Activated CD4-positive, alpha-beta T cell treated with anti-CD3 and anti-CD28 coated beads, Interleukin-2, amount 50 U/mL, for 1 hour (primary cell): ENCODE measurements at regions not wholly inside any gene's neighbourhood (a gene's known extent, or its start where the extent isn't known, plus 50 kb on each side); places are given as distances from the start of the nearest gene placed in this dataset.
"Not testable (repeated sequence)": the region's sequence is repeated elsewhere in the genome, so short reads cannot be mapped to it uniquely, and the experiment has no call there.

Experiments
- DNase-seq: peaks from one replicate; pipeline ENCODE4 v3.0.0-alpha.2; 2020

- no peak for DNase-seq
These were observed 369.5 kb downstream of the GBA3 start for GRCh38 chr4:23062188-23062587.

DNA sequence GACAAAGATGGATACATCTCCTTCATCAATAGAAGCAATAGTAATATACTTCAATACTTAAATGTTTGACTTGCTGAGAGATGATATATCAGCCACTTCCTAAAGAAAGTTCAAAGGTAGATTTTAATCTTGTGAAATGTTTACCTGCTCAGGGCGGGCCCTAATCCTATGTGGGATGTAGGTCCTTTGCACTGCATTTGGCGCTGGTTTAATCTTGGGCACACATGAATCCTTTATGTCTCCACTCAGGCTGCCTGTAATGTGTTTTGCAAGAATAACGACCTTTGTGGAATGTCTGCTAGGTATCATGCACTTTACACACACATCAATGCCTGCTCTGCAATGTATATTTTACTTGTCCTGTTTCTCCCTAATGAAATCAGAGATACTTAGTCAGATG lies 368.7 kb downstream of the GBA3 start:
- DNase-seq, result no peak

- DNase-seq, result no peak
These were observed 368.0 kb downstream of the GBA3 start for GRCh38 chr4:23060776-23061175.

- no peak for DNase-seq
These were observed 365.5 kb downstream of the GBA3 start for GRCh38 chr4:23058165-23058776.

- no peak for DNase-seq
These were observed 348.8 kb downstream of the GBA3 start for GRCh38 chr4:23041501-23041900.

- no peak for DNase-seq
These were observed 347.8 kb downstream of the GBA3 start for GRCh38 chr4:23040539-23040938.

DNA sequence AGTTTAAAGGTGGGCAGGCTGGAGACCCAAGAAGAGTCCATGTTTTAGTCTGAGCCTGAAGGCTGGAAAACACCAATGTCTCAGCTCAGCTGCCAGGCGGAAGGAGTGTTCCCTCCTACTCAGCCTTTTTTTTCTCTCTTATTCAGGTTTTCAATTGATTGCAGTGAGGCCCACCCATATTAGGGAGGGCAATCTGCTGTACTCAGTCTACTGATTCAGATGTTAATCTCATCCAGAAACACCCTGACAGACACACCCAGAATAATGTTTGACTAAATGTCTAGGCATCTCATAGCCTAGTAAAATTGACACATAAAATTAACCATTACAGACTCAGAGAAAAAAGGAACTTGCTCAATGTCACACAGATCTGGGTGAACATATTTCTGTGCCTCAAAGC lies 347.1 kb downstream of the GBA3 start:
- no peak for DNase-seq

- no peak for DNase-seq
These were observed 346.1 kb downstream of the GBA3 start for GRCh38 chr4:23038626-23039491.

GRCh38 chr4:23036921-23037495 lies 344.3 kb downstream of the GBA3 start:
- DNase-seq, result no peak

DNA sequence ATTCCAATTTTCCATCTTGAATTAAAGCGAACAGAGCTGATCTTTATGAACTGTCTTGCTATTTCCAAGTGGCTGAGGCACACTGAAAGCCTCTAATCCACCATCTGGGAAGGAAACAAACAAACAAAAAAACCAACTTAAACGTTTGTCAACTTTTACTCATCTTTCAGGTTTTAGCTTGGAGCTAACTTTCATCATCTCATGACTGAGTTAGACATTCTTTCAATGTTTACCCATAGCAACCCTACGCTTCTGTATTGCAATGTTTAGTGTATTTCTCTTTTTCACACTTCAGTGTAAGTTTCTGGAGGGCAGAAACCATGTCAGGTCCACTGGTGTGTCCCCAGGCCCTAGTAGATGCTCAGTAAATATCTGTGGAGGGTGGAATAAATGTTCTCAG lies 343.8 kb downstream of the GBA3 start:
- no peak for DNase-seq

DNA sequence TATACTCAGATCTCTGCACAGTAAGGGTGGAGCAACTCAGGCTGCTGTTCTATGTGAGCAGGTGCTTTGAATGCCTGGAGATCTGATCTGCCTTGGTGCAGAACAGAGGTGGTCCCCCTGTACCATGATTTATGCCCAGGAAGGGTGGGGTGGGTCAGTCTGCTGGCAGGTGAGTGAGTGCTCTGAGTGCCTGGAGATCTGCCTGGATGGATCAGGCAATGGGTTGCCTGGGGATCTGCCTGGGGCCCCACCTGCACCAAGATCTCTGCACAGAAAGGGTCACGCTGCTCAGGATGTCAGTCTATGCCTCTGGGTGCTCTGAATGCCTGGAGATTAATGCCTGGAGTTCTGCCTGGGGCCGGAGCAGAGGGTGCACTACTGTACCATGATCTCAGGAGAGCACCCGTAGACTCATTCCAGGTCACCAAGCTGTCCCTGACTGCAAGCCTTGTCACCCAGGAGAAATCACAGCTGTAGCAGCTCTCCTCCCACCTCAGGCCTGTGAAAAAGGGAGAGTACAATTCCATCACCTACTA lies 342.9 kb downstream of the GBA3 start:
- DNase-seq, result no peak

GRCh38 chr4:23034731-23035130 lies 342.0 kb downstream of the GBA3 start:
- no peak for DNase-seq

- DNase-seq, result no peak
These were observed 341.1 kb downstream of the GBA3 start for GRCh38 chr4:23033796-23034195.

DNA sequence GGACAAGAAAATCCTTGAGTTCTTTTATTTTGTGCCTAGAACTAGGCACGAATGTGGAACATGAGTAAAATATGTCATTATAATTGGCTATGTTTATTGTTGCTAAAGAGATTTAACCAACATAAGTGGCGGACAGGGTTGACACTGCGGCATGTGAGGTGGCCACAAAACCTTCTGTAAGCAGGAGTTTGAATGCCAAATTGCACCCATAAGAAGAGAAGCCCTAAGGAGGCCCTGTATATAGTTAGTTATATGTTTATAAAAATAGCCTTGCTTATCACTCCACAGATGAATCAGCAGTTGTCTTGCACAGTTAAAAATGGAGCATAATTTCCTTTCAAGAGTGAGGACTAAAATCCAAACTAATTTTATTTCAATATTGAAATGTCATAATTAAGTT lies 336.1 kb downstream of the GBA3 start:
- no peak for DNase-seq

- DNase-seq, result no peak
These were observed 330.9 kb downstream of the GBA3 start for GRCh38 chr4:23023666-23024065.

DNA sequence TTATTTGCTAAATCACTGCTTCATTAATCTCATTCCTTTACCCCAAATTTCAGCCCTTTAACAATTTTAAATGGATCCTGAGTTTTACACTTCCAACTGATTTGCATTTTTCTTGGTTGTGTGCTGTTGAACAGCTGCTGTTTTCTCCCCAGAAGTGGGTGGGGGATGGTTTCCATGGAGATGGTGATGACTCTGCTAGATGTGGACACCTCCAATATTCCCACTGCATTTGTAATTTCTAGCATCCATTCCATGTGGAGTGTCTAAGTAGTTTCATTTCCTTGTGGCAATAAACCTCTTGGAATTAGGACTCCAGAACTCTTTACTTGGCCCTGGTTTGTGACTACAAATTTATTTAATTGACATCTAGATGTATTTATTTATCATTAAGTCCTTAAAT lies 330.4 kb downstream of the GBA3 start:
- DNase-seq, result no peak

- DNase-seq, result no peak
These were observed 329.3 kb downstream of the GBA3 start for GRCh38 chr4:23022032-23022431.

GRCh38 chr4:23021040-23021439 lies 328.3 kb downstream of the GBA3 start:
- DNase-seq, result no peak

DNA sequence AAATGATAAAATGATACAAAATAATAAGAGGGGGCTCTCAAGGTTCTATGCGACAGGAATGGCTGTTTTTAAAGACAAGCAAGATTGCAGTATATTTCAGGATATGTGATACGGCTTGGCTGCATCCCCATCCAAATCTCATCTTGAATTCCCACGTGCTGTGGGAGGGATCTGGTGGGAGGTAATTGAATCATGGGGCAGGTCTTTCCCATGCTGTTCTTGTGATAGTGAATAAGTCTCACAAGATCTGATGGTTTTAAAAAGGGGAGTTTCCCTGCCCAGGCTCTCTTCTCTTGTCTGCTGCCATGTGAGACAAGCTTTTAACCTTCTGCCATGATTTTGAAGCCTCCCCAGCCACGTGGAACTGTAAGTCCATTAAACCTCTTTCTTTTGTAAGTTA lies 327.7 kb downstream of the GBA3 start:
- DNase-seq, result not testable (repeated sequence)

DNA sequence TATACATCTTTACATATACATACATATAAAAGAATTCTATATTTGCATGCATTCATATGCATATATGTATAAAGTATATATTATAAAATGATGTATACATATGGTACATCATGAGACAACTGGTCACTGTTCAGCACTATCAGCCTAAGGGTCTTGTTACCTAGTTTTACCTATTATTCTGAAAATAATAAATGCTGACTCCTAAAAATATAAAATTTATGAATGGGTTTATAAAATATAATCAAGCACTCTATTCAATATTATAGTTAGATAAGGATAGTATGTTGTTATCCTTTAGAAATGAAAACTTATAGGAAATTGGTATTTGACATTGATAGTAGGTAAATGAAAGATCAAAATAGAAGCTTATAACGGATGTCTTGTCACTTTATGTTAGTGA lies 324.2 kb downstream of the GBA3 start:
- DNase-seq, result no peak

DNA sequence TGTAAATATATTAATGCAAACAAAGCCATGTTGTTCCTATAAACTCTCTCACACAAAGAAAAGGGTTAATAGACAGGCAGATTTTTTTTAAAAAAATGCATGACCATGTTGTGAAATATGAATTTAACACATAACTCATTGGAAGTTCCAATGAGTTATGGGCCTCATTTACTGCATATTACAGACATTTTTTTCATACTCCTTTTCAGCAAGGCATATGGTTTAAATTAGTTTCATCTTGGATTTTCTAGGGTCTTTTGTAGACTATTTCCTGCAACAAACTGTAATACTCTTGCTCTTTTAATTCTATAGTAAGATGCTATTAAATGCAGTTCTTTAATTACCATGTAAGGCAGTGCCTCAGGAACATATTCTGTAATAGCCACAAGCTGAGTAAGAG lies 323.1 kb downstream of the GBA3 start:
- no peak for DNase-seq

- DNase-seq, result no peak
These were observed 316.4 kb downstream of the GBA3 start for GRCh38 chr4:23009093-23009492.

DNA sequence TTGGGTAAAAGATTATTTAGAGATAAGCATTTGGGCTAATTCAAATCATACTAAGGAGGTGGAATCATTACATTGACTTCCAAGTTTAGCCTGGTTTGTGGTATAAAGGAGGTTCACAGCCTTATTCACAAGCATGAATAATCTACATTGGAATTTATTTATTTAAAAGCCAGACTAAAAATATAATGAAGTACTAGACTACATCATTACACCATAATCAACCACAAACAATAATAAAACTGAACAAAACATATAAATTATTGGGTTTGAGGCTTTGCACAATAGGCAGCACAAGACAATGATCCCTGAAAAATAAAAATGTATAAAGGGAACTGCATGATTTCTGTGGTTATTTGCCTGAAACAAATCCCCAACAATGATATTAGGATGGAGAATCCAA lies 314.0 kb downstream of the GBA3 start:
- DNase-seq, result no peak

DNA sequence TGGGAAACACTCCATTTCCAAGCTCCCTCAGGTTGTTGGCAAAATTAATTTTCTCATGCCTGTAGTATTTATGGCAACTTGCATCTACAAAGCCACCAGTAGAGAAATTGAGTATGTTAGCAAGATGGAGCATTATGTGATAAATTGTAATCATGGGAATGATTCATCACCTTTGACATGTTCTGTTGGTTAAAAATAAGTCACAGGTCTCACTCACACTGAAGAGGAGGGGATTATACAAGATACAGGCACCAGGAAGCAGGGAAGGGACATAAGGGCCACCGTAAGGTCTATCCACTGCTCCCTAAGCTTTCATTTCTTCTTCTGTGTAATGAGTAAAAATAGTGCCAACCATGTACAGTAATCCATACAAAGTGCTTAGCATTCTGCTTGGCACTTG lies 313.0 kb downstream of the GBA3 start:
- DNase-seq, result no peak
